ENCODE measurements at regions not wholly inside any gene's neighbourhood (a gene's known extent, or its start where the extent isn't known, plus 50 kb on each side); places are given as distances from the start of the nearest gene placed in this dataset.

- TF ChIP-seq FOSB (CRISPR knock-in tag; IDR thresholded peaks at IDR 0.05) (no peak), KDM1A (IDR thresholded peaks at IDR 0.05; ENCODE audit: low read depth) (no peak)
Observed at GRCh38 chr1:34695580-34695979, 59.3 kb upstream of the GJB5 start (continued).

- Histone ChIP-seq H3K9me3 (no peaks in the 10 kb centered on the region), H3K4me1 (no peaks in the 10 kb centered on the region), H3K4me3 (no peak overlapping the region), H3K4me2 (no peak overlapping the region), H3K27ac (no peak overlapping the region)
- TF ChIP-seq FOSL2 (IDR thresholded peaks at IDR 0.05) (no peak), FOSL2 (CRISPR knock-in tag; IDR thresholded peaks at IDR 0.05) (no peak), E2F6 (IDR thresholded peaks at IDR 0.05; ENCODE audit: borderline replicate concordance, low read depth) (no peak), NPAS2 (CRISPR knock-in tag; IDR thresholded peaks at IDR 0.05; ENCODE audit: borderline replicate concordance) (no peak), EHF (CRISPR knock-in tag; IDR thresholded peaks at IDR 0.05) (no peak), MAFK (IDR thresholded peaks at IDR 0.05; ENCODE audit: partially characterized antibody) (no peak), JUN (IDR thresholded peaks at IDR 0.05) (no peak)
- no peak for FAIRE-seq
- WGBS (ENCODE audit: missing lambda C conversion rate), result 0% methylated on average over 2 of the region's 2 CpGs
- ATAC-seq, result peak; percentile 34 to 43; a peak in 3 of 6 replicates
- ChIA-PET CTCF (no interaction called here), POLR2A (no interaction called here)
- DNase-seq (ENCODE audit: low read depth in 1 of 2, low spot score in 1 of 2), result peak; percentile 9 to 10
Observed at GRCh38 chr1:34696230-34696629, 58.6 kb upstream of the GJB5 start.

GRCh38 chr1:34696981-34697380 lies 57.9 kb upstream of the GJB5 start:
- no peak overlapping the region for H3K4me3 ChIP-seq
- H3K4me2 ChIP-seq, result no peak overlapping the region
- 26% methylated on average over 5 of the region's 5 CpGs for WGBS (ENCODE audit: missing lambda C conversion rate)
- no peak for DNase-seq (ENCODE audit: low read depth in 1 of 2, low spot score in 1 of 2)
- no peak overlapping the region for H3K27ac ChIP-seq
- ChIA-PET POLR2A (no interaction called here), CTCF (no interaction called here)
- no peak for FAIRE-seq
- TF ChIP-seq USF2 (IDR thresholded peaks at IDR 0.05) (no peak), KDM1A (IDR thresholded peaks at IDR 0.05; ENCODE audit: low read depth) (no peak), EHF (CRISPR knock-in tag; IDR thresholded peaks at IDR 0.05) (no peak), CBX8 (IDR thresholded peaks at IDR 0.05) (no peak), POLR2AphosphoS2 (conservative IDR thresholded peaks at IDR 0.05; ENCODE audit: low read length) (no peak), KDM5A (IDR thresholded peaks at IDR 0.05) (no peak), RAD21 (conservative IDR thresholded peaks at IDR 0.05 in 1 of 2, IDR thresholded peaks at IDR 0.05 in 1 of 2) (no peak), BCL3 (IDR thresholded peaks at IDR 0.05) (no peak), MAFK (IDR thresholded peaks at IDR 0.05; ENCODE audit: partially characterized antibody) (no peak), CBX2 (IDR thresholded peaks at IDR 0.05; ENCODE audit: borderline replicate concordance, low read depth) (no peak), EHMT2 (IDR thresholded peaks at IDR 0.05; ENCODE audit: low read depth) (no peak), ZSCAN20 (CRISPR knock-in tag; IDR thresholded peaks at IDR 0.05) (no peak), BHLHE40 (IDR thresholded peaks at IDR 0.05; ENCODE audit: low read depth, low read length) (no peak)
- H3K4me1 ChIP-seq, result no peaks in the 10 kb centered on the region
- no peak for ATAC-seq
- no peaks in the 10 kb centered on the region for H3K9me3 ChIP-seq

- CTCF ChIA-PET, result no interaction called here
- no peak for TF ChIP-seq HES2 (IDR thresholded peaks at IDR 0.05)
- TF ChIP-seq NR3C1 (IDR thresholded peaks at IDR 0.05), result no peak
- no peak for TF ChIP-seq SMC3 (IDR thresholded peaks at IDR 0.05)
- no peak for TF ChIP-seq MAZ (IDR thresholded peaks at IDR 0.05; ENCODE audit: borderline replicate concordance, low read depth, low read length)
- TF ChIP-seq PBX3 (IDR thresholded peaks at IDR 0.05), result no peak
- TF ChIP-seq HEYL (CRISPR knock-in tag; IDR thresholded peaks at IDR 0.05), result no peak
- TF ChIP-seq HMGXB4 (CRISPR knock-in tag; IDR thresholded peaks at IDR 0.05; ENCODE audit: borderline replicate concordance), result no peak
- TF ChIP-seq HOXA7 (CRISPR knock-in tag; IDR thresholded peaks at IDR 0.05), result no peak
- TF ChIP-seq HOXB5 (CRISPR knock-in tag; IDR thresholded peaks at IDR 0.05), result no peak
- no peak for TF ChIP-seq CHD4 (IDR thresholded peaks at IDR 0.05; ENCODE audit: borderline replicate concordance)
- TF ChIP-seq JUNB (IDR thresholded peaks at IDR 0.05), result no peak
- no peak for TF ChIP-seq EHMT2 (IDR thresholded peaks at IDR 0.05; ENCODE audit: low read depth)
- no peak for ATAC-seq
- no peak overlapping the region for H3K4me3 ChIP-seq
- no peaks in the 10 kb centered on the region for H3K9me3 ChIP-seq
- POLR2A ChIA-PET, result no interaction called here
- FAIRE-seq, result no peak
- no peak overlapping the region for H3K27ac ChIP-seq
- no peak overlapping the region for H3K4me2 ChIP-seq
- no peaks in the 10 kb centered on the region for H3K4me1 ChIP-seq
- no peak for DNase-seq (ENCODE audit: low read depth in 1 of 2, low spot score in 1 of 2)
- 7% methylated on average over 3 of the region's 4 CpGs for WGBS (ENCODE audit: missing lambda C conversion rate)
Observed at GRCh38 chr1:34697818-34698217, 57.0 kb upstream of the GJB5 start.
